ENCODE measurements at regions not wholly inside any gene's neighbourhood (a gene's known extent, or its start where the extent isn't known, plus 50 kb on each side); places are given as distances from the start of the nearest gene placed in this dataset.

GRCh38 chr9:7259544-7260241 lies 501.9 kb downstream of the KDM4C start:
- TF ChIP-seq POLR2AphosphoS5 (IDR thresholded peaks at IDR 0.05) (no peak), POLR2A (IDR thresholded peaks at IDR 0.05) (no peak)
- TF ChIP-seq, protein P1, sequence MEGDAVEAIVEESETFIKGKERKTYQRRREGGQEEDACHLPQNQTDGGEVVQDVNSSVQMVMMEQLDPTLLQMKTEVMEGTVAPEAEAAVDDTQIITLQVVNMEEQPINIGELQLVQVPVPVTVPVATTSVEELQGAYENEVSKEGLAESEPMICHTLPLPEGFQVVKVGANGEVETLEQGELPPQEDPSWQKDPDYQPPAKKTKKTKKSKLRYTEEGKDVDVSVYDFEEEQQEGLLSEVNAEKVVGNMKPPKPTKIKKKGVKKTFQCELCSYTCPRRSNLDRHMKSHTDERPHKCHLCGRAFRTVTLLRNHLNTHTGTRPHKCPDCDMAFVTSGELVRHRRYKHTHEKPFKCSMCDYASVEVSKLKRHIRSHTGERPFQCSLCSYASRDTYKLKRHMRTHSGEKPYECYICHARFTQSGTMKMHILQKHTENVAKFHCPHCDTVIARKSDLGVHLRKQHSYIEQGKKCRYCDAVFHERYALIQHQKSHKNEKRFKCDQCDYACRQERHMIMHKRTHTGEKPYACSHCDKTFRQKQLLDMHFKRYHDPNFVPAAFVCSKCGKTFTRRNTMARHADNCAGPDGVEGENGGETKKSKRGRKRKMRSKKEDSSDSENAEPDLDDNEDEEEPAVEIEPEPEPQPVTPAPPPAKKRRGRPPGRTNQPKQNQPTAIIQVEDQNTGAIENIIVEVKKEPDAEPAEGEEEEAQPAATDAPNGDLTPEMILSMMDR (IDR thresholded peaks at IDR 0.05): no peak
